Neural cell (in vitro differentiated cells): ENCODE measurements at regions not wholly inside any gene's neighbourhood (a gene's known extent, or its start where the extent isn't known, plus 50 kb on each side); places are given as distances from the start of the nearest gene placed in this dataset.

Experiments
- CTCF ChIP-seq: fragments of 450-650 bp; IDR thresholded peaks from 2 replicates; pipeline ENCODE4 v1.5.1; 2014; ENCODE audit warnings: antibody characterized with exemption, mild to moderate bottlenecking, moderate library complexity; ENCODE audit not compliant: poor library complexity, severe bottlenecking
- EP300 ChIP-seq: fragments of 450-650 bp; conservative IDR thresholded peaks from 2 replicates; pipeline ENCODE4 v1.6.1; 2014; ENCODE audit warnings: antibody characterized with exemption, mild to moderate bottlenecking, moderate library complexity; ENCODE audit not compliant: poor library complexity, severe bottlenecking

GRCh38 chr16:86175816-86176215, 276.9 kb downstream of the IRF8 start:
- TF ChIP-seq CTCF (no peak), EP300 (no peak)
